GM23338 (cell line): ENCODE measurements at regions not wholly inside any gene's neighbourhood (a gene's known extent, or its start where the extent isn't known, plus 50 kb on each side); places are given as distances from the start of the nearest gene placed in this dataset.

ENCODE experiments used
- ATAC-seq: fragments of 200-7000 bp; cut with Tn5 transposase; 3 replicates; pipeline ENCODE4 v1.9.1; 2020
- DNase-seq: peaks from one replicate; pipeline ENCODE4 v3.0.0-alpha.2; 2015; ENCODE audit warnings: low spot score
- H2AFZ ChIP-seq: fragments of 200-600 bp; sonication (generic); 2 replicates; pipeline ENCODE4 v1.8.0; 2016; ENCODE audit warnings: antibody characterized with exemption, mild to moderate bottlenecking, moderate library complexity
- H3F3A ChIP-seq: fragments of 200-600 bp; sonication (generic); replicated peaks from 2 replicates; pipeline ENCODE4 v1.8.0; 2017; ENCODE audit warnings: antibody characterized with exemption, mixed run types, low read depth
- H3K27ac ChIP-seq: fragments of 200-600 bp; sonication (generic); 2 replicates; pipeline ENCODE4 v1.6.1; 2016; ENCODE audit warnings: low read depth
- H3K27me3 ChIP-seq: fragments of 200-600 bp; sonication (generic); 2 replicates; pipeline ENCODE4 v1.8.0; 2016; ENCODE audit warnings: mild to moderate bottlenecking, mixed run types, moderate library complexity; ENCODE audit not compliant: insufficient read depth
- H3K36me3 ChIP-seq: fragments of 200-600 bp; sonication (generic); 2 replicates; pipeline ENCODE4 v1.8.0; 2016; ENCODE audit warnings: mild to moderate bottlenecking; ENCODE audit not compliant: insufficient read depth
- H3K4me1 ChIP-seq: fragments of 200-600 bp; sonication (generic); 2 replicates; pipeline ENCODE4 v1.8.0; 2016; ENCODE audit warnings: mild to moderate bottlenecking, moderate library complexity; ENCODE audit not compliant: insufficient read depth
- H3K4me2 ChIP-seq: fragments of 200-600 bp; sonication (generic); 2 replicates; pipeline ENCODE4 v1.7.1; 2017; ENCODE audit warnings: mixed run types
- H3K4me3 ChIP-seq: fragments of 200-600 bp; sonication (generic); 2 replicates; pipeline ENCODE4 v1.6.1; 2016; ENCODE audit warnings: mixed run types
- H3K79me2 ChIP-seq: fragments of 200-600 bp; sonication (generic); replicated peaks from 2 replicates; pipeline ENCODE4 v1.8.0; 2017; ENCODE audit warnings: mild to moderate bottlenecking; ENCODE audit not compliant: insufficient read depth
- H3K9me2 ChIP-seq: fragments of 200-600 bp; sonication (generic); 2 replicates; pipeline ENCODE4 v1.8.0; 2017; ENCODE audit not compliant: insufficient read depth
- H4K20me1 ChIP-seq: fragments of 200-600 bp; sonication (generic); replicated peaks from 2 replicates; pipeline ENCODE4 v1.8.0; 2017; ENCODE audit warnings: mild to moderate bottlenecking; ENCODE audit not compliant: insufficient read depth
- H3K27ac Mint-ChIP-seq: 2 replicates; pipeline ENCODE4 v1.8.0; 2020; ENCODE audit warnings: inconsistent platforms, mild to moderate bottlenecking, moderate library complexity, mixed read lengths
- H3K27me3 Mint-ChIP-seq: 3 replicates; pipeline ENCODE4 v1.8.0; 2022; ENCODE audit warnings: low read depth, mild to moderate bottlenecking, moderate library complexity, mixed read lengths, inconsistent platforms; ENCODE audit not compliant: insufficient read depth, poor library complexity
- H3K36me3 Mint-ChIP-seq: 3 replicates; pipeline ENCODE4 v1.8.0; 2021; ENCODE audit warnings: low read depth, mild to moderate bottlenecking, inconsistent platforms, moderate library complexity, mixed read lengths
- H3K4me1 Mint-ChIP-seq: 3 replicates; pipeline ENCODE4 v1.8.0; 2020; ENCODE audit warnings: mild to moderate bottlenecking, inconsistent platforms, mixed read lengths
- H3K4me3 Mint-ChIP-seq: 3 replicates; pipeline ENCODE4 v1.8.0; 2021; ENCODE audit warnings: moderate library complexity, mild to moderate bottlenecking, inconsistent platforms, mixed read lengths
- H3K9me3 Mint-ChIP-seq: 3 replicates; pipeline ENCODE4 v1.8.0; 2020; ENCODE audit warnings: moderate library complexity, mild to moderate bottlenecking, inconsistent platforms, mixed read lengths
- CTCF ChIP-seq, 2 experiments: fragments of 200-600 bp in 1 of 2; sonication (generic) in 1 of 2; conservative IDR thresholded peaks; 2 replicates each; pipeline versions ENCODE4 v1.5.1 to v1.6.1; 2016 to 2017; ENCODE audit warnings: antibody characterized with exemption in 2 of 2, low read depth in 2 of 2, mild to moderate bottlenecking in 2 of 2, moderate library complexity in 1 of 2
- ETS1 ChIP-seq: IDR thresholded peaks from 2 replicates; pipeline ENCODE4 v1.6.1; 2016; ENCODE audit warnings: antibody characterized with exemption
- EZH2 ChIP-seq: fragments of 200-600 bp; sonication (generic); IDR thresholded peaks from one replicate; pipeline ENCODE4 v1.8.0; 2017; ENCODE audit warnings: antibody characterized with exemption, mild to moderate bottlenecking, low read depth; ENCODE audit not compliant: unreplicated experiment
- JUNB ChIP-seq: IDR thresholded peaks from one replicate; pipeline ENCODE4 v1.6.1; 2016; ENCODE audit warnings: antibody characterized with exemption; ENCODE audit not compliant: unreplicated experiment
- STAT1 ChIP-seq: IDR thresholded peaks from one replicate; pipeline ENCODE4 v1.6.1; 2016; ENCODE audit warnings: antibody characterized with exemption; ENCODE audit not compliant: unreplicated experiment
- ZNF114 ChIP-seq: fragments of 250-450 bp; sonication (Bioruptor Pico); IDR thresholded peaks from 2 replicates; pipeline ENCODE4 v1.5.0; 2020; ENCODE audit warnings: mild to moderate bottlenecking, moderate library complexity
- ZNF462 ChIP-seq: fragments of 250-450 bp; sonication (Bioruptor Pico); IDR thresholded peaks from 2 replicates; pipeline ENCODE4 v1.5.0; 2020; ENCODE audit warnings: mild to moderate bottlenecking, moderate library complexity

GRCh38 chr2:18708203-18708715 is 118.9 kb upstream of the NT5C1B start (continued):
- TF ChIP-seq ZNF462 (CRISPR knock-in tag), result no peak
- TF ChIP-seq JUNB, result no peak

GRCh38 chr2:18706001-18706400 is 116.6 kb upstream of the NT5C1B start:
- no peaks in the 10 kb centered on the region for H3K36me3 Mint-ChIP-seq
- Histone ChIP-seq H2AFZ (no peak overlapping the region), H4K20me1 (no peaks in the 10 kb centered on the region), H3F3A (no peaks in the 10 kb centered on the region), H3K4me2 (no peak overlapping the region), H3K27ac (no peak overlapping the region), H3K27me3 (no peaks in the 10 kb centered on the region), H3K79me2 (no peaks in the 10 kb centered on the region), H3K9me2 (no peaks in the 10 kb centered on the region), H3K4me3 (no peak overlapping the region), H3K36me3 (no peaks in the 10 kb centered on the region), H3K4me1 (no peaks in the 10 kb centered on the region)
- no peak overlapping the region for H3K4me3 Mint-ChIP-seq
- no peaks in the 10 kb centered on the region for H3K9me3 Mint-ChIP-seq
- no peak overlapping the region for H3K27ac Mint-ChIP-seq
- peaks cover 6% of the 10 kb centered on the region; the same call in 1 of the 3 replicates for H3K4me1 Mint-ChIP-seq
- ATAC-seq, result no peak
- no peak for DNase-seq
- H3K27me3 Mint-ChIP-seq, result no peaks in the 10 kb centered on the region
- TF ChIP-seq EZH2 (no peak), STAT1 (no peak), ETS1 (no peak), ZNF114 (CRISPR knock-in tag) (no peak), CTCF (conservative IDR thresholded peaks at IDR 0.05; ENCODE audit: low read depth in 2 of 2) (no peak), JUNB (no peak)
